ENCODE measurements at regions not wholly inside any gene's neighbourhood (a gene's known extent, or its start where the extent isn't known, plus 50 kb on each side); places are given as distances from the start of the nearest gene placed in this dataset.
"Not testable (repeated sequence)": the region's sequence is repeated elsewhere in the genome, so short reads cannot be mapped to it uniquely, and the experiment has no call there.

DNA sequence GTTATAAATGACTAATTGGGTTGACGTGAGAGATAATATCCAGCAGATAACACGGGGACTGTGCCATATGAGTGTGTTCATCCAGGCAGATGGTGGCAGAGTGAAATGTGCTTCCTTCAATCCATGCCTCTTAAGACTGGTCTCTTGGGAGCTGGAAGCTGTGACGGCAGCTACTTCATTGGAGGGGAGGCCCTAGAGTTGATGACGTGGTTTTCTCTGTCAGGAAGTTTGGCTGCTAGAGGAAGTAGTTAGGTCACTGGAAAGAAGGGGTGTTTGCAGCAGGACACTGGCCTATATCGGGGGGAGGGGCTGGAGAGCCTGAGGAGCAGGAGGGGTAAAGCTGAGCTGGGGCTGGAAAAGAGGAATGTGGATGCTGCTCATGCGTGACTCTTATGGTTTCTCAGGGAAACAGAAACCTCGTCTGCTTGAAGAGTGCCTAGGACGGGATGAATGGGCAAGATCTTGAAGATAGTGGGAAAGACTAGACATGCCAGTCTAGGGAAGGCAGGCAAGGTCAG is 3051.6 kb downstream of the RPIA start:
- not testable (repeated sequence) for TF ChIP-seq CTCF (IDR thresholded peaks at IDR 0.05); POLR2AphosphoS5 (IDR thresholded peaks at IDR 0.05; ENCODE audit: low read depth, low read length); TCF7L2 (IDR thresholded peaks at IDR 0.05; ENCODE audit: low read depth, low read length)
